Breast epithelium (tissue), 3 donors: ENCODE measurements at regions not wholly inside any gene's neighbourhood (a gene's known extent, or its start where the extent isn't known, plus 50 kb on each side); places are given as distances from the start of the nearest gene placed in this dataset.

Experiments used
- POLR2A ChIP-seq: fragments of 450-650 bp; IDR thresholded peaks from one replicate; pipeline ENCODE4 v1.6.1; 2016; ENCODE audit warnings: antibody characterized with exemption, mild to moderate bottlenecking, moderate library complexity
- POLR2AphosphoS5 ChIP-seq, 3 donors: sonication (generic); formaldehyde crosslinking; IDR thresholded peaks; one replicate each; pipeline ENCODE4 v1.6.1; 2017; ENCODE audit warnings: antibody characterized with exemption in 3 of 3
- TF ChIP-seq, protein P1 (sequence below), 3 donors: fragments of 450-650 bp; IDR thresholded peaks; one replicate each; pipeline ENCODE4 v1.5.1; 2016 to 2017; ENCODE audit warnings: antibody characterized with exemption in 3 of 3, mild to moderate bottlenecking in 3 of 3, moderate library complexity in 3 of 3

- TF ChIP-seq, protein P1, sequence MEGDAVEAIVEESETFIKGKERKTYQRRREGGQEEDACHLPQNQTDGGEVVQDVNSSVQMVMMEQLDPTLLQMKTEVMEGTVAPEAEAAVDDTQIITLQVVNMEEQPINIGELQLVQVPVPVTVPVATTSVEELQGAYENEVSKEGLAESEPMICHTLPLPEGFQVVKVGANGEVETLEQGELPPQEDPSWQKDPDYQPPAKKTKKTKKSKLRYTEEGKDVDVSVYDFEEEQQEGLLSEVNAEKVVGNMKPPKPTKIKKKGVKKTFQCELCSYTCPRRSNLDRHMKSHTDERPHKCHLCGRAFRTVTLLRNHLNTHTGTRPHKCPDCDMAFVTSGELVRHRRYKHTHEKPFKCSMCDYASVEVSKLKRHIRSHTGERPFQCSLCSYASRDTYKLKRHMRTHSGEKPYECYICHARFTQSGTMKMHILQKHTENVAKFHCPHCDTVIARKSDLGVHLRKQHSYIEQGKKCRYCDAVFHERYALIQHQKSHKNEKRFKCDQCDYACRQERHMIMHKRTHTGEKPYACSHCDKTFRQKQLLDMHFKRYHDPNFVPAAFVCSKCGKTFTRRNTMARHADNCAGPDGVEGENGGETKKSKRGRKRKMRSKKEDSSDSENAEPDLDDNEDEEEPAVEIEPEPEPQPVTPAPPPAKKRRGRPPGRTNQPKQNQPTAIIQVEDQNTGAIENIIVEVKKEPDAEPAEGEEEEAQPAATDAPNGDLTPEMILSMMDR (IDR thresholded peaks at IDR 0.05), result no peak
- no peak for TF ChIP-seq POLR2AphosphoS5 (IDR thresholded peaks at IDR 0.05)
- TF ChIP-seq POLR2A, result no peak
Observed at GRCh38 chr5:173527671-173528070, 88.8 kb downstream of the BOD1 start.
